NCI-H1436 (cell line): ENCODE measurements at regions not wholly inside any gene's neighbourhood (a gene's known extent, or its start where the extent isn't known, plus 50 kb on each side); places are given as distances from the start of the nearest gene placed in this dataset.

Experiments used
- DNase-seq: peaks from one replicate; lab custom pipeline; 2025; lab: John Stamatoyannopoulos, UW

GRCh38 chr2:12929758-12930157 lies 213.0 kb downstream of the TRIB2 start:
- DNase-seq: no peak

DNA sequence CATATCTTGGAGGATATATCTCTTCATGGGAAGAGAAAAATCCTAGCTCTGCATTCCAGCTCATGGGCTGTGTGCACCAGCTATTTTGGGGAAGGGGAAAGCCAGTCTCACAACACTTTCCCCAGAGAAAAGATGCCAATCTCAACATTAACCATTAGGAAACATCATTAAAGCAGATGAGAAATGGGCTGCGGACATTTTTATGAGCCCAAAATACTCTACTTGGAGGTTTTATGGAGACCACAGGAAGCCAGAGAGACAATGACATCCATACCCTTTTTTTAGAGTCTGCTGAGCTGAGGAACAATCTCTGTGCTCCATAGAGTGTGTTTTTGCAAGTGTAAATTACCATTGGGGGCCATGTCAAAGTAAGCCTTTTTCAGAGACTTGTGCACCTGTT lies 213.7 kb downstream of the TRIB2 start:
- DNase-seq: no peak

GRCh38 chr2:12931186-12931844 lies 214.6 kb downstream of the TRIB2 start:
- no peak for DNase-seq

DNA sequence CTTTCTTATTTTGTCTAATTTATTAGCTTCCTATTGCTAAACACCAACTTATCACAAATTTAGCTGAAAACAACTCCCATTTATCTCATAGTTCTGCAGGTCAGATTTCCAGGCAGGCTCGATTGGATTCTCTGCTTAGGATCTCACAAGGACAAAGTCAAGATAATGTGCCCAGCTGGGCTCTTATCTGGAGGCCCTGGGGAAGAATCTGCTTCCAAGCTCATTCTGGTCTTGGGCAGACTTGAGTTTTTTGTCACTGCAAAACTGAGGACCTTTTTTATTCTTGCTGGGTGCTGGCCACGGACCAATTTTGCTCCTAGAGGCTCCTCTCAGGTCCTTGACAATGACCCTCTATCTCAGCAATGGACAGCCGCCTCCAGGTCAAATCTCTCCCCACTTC lies 215.5 kb downstream of the TRIB2 start:
- DNase-seq: no peak

- no peak for DNase-seq
These were observed 217.5 kb downstream of the TRIB2 start for GRCh38 chr2:12934146-12934756.

DNA sequence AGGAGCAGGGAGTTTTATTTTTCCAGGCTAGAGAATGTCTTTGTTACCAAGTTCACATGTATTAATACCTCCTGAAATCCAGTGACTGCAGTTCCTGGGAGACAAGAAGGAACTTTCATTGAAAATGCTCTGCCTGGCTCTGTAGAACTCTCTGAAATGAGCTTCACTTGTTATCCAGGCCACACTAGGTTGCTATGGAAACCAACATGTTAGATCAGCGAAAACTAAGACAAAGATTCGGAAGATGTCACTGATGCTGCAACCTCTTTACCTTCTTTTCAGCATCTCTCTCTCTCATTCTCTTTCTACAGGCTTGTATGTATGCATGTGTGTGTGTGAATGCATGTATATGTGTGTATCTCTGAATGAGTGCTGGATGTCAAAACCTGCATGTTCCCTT lies 218.5 kb downstream of the TRIB2 start:
- no peak for DNase-seq

- DNase-seq: no peak
These were observed 219.1 kb downstream of the TRIB2 start for GRCh38 chr2:12935796-12936195.

DNA sequence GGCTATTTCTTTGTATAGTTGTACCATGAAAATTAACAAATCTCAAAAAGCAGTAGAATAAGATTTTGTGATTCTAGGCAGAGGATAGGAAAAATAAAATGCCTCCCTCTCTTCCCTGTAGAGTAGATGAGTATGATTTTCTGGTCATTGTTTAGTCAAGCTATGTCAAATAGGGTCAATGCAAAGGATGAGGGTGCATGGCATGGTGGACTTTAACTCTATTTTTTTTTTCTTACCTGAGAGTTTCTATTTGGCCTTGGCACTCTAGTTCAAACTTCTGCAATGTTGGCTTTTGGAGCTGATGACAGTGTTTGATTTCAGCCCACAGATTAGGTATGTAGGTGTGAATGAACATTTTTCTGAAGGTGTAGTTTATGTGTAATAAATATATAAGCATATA lies 224.5 kb downstream of the TRIB2 start:
- DNase-seq: no peak

- DNase-seq: no peak
These were observed 231.7 kb downstream of the TRIB2 start for GRCh38 chr2:12948231-12948960.

DNA sequence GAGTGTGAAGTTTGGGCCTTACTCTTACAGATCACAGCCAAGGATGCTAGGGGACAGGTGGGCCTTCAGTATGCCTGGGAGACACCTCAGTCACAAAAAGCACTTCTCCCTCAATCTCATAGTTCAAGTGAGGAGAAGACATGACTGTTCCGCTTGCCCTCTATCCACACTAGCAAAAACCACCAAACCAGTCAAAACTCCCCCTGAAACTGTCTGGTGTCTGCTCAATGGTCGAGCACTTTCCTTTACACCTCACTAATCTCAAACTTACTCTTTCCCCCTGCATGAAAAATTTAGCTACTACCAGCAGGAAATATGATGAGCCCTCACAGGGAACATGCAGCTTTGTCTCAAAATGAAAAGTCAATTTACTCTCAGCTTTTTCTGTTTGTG lies 232.2 kb downstream of the TRIB2 start:
- DNase-seq: no peak

GRCh38 chr2:12949406-12949805 lies 232.7 kb downstream of the TRIB2 start:
- DNase-seq: no peak

DNA sequence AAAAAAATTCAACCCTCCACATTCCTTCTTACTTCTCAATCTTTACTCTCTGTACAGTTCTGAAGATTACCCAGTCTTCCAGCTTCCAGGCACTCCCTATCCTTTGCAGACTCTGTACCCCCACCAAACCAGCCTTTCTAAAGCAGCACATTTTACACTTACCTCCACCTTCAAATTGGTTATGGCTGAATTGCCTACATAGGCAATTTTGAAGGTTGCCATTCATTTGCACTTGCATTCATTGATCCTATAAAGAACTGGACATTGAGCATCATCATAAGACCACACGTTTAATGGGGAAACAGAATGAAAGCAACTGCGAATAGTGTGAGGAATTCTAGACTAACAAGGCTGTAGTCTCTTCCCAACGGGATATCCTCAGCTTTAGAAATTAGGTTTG lies 233.4 kb downstream of the TRIB2 start:
- no peak for DNase-seq

DNA sequence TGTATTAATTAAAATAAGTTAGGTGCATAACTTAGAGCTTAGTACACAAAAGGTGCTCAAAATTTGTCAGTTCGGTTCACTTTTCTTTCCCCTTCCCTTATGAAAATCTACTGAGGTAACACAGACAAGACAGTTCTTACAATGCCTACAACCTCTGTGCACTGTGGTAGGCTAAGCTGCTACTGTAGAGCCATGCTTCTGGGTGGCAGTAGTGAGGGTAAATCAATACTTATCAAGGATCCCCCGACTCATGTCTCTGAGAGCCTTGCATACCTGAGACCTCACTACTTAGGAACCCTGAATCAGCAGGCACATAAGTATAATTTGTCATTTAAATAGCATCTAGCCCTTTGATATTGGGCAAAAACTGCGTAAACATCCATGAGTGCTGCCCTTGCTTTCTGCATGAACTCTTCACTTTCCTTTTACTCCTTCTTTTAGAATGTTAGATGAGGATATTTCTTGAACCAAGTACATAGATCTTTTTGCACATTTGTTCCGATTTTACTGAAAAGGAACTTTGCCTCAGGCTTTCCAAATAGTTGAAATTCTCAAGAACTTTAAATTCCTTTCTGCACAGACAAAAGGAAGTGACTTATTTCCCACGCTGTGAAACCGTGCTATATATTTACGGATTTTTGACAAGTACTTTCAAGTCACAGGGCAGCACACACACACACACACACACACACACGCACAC lies 234.4 kb downstream of the TRIB2 start:
- no peak for DNase-seq

DNA sequence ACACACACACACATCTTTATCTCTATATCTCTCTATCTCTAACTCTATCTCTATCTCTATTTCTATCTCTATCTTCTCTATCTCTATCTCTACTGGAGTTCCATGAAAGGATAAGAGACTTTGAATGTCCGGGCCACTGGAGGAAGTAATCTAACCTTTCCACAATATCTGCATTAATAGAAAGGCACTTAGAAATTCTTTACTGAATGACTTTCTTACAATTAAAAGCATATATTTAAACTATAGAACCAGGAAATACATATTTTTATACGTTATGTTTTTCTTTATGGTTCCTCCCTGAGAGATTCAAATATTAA lies 234.9 kb downstream of the TRIB2 start:
- no peak for DNase-seq

GRCh38 chr2:12953596-12953995 lies 236.9 kb downstream of the TRIB2 start:
- DNase-seq: no peak

DNA sequence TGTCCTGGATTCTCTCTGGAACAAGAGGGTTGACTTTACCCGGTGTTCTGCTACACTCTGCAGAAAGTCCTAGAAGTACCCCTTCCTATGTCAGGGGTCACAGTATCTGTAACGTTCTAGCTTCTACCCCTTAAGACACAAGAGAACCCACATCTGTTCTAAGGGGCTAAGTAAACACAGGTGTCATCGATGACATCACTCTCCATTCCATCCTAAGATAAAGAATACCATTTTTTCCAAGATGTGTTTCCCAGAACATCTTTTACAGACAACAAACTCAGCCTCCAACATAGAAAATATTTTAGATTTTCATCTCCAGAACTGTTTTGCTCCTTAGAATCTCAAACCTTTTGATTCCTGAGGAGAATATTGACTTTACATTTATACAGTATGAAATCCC lies 239.1 kb downstream of the TRIB2 start:
- DNase-seq: no peak

- DNase-seq: no peak
These were observed 240.5 kb downstream of the TRIB2 start for GRCh38 chr2:12957251-12957650.

GRCh38 chr2:12959935-12960334 lies 243.2 kb downstream of the TRIB2 start:
- DNase-seq: no peak

GRCh38 chr2:12960671-12961070 lies 243.9 kb downstream of the TRIB2 start:
- DNase-seq: no peak

DNA sequence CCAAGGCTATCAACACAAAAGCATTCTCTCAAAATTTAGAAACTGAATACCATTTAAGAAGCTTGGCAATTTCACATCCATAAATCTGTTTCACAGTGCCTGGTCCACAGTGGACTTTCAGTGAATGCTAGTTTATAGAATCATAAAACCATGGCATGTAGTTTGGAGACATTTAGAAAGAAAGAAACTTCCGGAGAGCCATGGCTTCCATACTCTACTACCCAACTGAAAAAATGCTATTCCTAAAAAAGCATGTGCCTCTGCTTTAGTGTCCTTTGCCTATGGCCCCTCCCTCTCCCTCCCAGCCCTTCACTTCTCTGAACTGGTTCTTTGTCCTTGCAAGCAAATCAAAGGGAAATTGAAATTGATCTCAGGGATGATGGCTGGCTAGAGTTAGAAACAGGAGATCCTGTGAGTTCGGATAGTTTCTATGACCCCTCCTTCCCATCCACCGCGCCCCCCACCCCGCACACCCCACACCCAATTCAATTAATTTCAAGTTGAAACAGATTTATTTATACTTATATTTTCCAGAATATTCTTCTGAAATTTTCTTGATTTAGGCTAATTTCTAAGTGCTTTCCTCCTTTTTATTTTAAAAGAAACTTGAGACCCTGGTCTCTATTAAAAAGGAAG lies 248.3 kb downstream of the TRIB2 start:
- no peak for DNase-seq

DNA sequence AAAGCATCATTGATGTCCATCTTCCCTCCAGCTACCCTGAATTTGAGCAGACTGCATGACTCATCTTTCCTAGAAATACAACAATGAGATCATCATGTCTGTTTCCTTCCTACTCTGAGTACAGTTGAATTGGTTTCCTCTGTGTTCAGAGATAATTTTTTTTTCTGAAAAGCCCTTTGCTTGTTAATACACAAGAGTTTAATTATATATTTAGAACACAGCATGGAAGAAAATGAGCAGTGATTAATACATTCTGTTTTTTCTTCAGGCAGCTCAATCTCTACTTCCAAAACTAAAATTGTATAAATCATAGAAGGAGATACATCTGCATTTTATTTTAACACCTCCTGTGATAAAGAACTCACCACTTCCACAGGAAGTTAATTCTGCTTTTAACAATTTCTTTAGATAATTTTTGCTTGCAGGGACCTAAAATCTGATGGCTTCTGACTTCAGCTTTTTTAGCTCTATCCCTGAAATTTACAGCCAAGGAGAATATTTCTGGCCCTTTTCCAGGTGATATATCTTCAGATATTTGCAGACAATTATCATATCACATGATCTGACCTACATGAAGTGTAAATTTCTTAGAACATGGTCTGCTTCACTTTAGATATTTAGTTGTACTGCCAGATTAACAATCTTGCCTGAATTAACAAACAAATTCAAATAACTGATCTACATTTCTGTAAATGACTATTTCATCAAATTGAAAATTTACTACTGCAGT lies 249.0 kb downstream of the TRIB2 start:
- DNase-seq: no peak

DNA sequence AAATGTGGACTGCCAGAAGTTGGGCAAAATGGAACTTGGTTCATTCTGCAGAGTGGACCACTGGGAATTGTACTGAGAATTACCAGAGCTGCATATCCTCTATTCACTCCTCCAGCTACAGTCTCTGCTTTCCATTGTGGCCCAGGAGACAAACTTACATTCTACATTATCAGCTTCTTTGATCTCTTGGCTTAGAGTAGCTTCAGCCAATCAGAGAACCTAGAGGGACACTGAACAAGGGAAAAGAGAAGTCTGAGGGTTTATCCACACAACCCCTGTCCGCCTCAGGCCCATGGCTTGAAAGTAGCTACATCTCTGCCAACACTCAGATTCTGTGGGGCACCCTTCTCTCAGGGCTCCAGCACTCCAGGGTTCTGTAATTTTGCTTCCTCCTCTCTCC lies 251.1 kb downstream of the TRIB2 start:
- no peak for DNase-seq
